ENCODE measurements at regions not wholly inside any gene's neighbourhood (a gene's known extent, or its start where the extent isn't known, plus 50 kb on each side); places are given as distances from the start of the nearest gene placed in this dataset.

GRCh38 chr10:6843481-6843881 lies 263.4 kb upstream of the PRKCQ start:
- TF ChIP-seq CTCF (conservative IDR thresholded peaks at IDR 0.05; ENCODE audit: low read length), result peak; percentile 82
- no peak for TF ChIP-seq EZH2phosphoT487 (IDR thresholded peaks at IDR 0.05; ENCODE audit: borderline replicate concordance)

Data from Loucy (cell line).